HG02588 (cell line): ENCODE measurements at regions not wholly inside any gene's neighbourhood (a gene's known extent, or its start where the extent isn't known, plus 50 kb on each side); places are given as distances from the start of the nearest gene placed in this dataset.

Experiments used
- ATAC-seq: cut with Tn5 transposase; IDR thresholded peaks from one replicate; pipeline ENCODE4 v1.9.1; 2021; ENCODE audit warnings: mild to moderate bottlenecking, moderate library complexity; ENCODE audit not compliant: unreplicated experiment

DNA sequence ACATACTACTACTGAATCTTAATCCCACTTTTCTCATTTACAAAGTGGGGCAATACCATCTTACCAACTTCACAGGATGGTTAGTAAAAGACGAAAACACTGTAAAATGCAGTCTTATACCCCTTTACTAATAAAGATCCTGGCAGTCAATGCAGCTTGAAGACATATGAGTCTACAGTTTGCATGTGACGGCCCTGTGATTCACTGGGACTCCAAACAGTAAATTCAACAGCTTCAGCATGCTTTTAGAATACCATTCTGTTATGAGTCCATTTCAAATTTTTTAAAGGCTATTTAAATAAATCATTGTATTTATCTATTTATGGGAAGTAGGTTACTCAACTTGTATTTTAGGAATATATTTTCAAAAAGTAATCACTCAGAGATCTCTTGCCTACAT is 629.1 kb downstream of the LIG4 start:
- ATAC-seq, result no peak

DNA sequence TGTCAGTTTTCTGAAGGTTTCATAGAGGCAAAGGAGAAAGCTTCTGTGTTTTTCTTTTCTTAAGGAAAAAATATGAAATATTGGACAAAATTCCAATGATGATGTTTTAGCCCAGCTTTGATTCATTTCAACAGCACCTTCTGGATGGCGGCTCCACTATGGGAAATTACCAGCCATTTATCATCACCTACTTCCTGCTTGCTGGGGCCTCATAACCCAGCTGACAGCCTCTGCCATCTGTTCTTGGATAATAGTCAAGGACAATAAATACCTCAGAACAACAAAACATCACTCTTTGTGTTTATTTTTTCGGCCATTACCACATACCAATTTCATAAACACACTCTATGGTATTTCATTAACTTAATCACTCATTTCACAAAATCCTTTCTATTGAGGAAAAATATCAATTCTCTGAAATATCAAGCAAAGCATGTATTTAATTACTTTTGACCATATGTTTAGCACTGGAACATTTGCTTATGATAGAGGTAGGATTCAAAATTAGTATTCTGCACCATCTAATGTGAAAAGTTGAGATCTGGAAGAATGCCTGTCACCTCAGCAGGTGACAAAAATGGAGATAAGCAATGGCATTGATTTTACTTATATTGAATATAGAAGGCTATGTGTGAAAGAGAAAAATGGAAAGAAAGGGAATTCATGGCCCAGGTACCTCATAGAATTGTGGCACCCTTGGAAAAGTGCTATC is 629.7 kb downstream of the LIG4 start:
- ATAC-seq, result no peak

DNA sequence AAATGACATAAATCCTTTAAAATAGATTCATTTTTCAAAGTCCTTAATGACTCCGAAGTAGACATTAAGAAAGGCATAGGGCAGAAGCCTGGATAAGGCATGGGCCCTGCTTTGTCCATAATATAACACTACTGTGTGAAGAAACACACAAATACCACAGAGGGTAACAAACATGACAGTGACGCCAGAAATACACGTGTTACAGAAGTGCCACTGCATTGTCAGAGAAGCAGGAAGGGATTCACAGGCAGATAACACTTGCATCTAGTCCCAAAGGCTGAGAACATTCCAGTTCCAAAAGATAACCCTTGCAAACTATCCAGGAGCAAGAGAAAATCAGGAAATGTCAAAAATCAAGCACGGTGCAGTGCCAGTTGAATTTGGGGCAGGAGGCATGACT is 633.2 kb downstream of the LIG4 start:
- no peak for ATAC-seq

DNA sequence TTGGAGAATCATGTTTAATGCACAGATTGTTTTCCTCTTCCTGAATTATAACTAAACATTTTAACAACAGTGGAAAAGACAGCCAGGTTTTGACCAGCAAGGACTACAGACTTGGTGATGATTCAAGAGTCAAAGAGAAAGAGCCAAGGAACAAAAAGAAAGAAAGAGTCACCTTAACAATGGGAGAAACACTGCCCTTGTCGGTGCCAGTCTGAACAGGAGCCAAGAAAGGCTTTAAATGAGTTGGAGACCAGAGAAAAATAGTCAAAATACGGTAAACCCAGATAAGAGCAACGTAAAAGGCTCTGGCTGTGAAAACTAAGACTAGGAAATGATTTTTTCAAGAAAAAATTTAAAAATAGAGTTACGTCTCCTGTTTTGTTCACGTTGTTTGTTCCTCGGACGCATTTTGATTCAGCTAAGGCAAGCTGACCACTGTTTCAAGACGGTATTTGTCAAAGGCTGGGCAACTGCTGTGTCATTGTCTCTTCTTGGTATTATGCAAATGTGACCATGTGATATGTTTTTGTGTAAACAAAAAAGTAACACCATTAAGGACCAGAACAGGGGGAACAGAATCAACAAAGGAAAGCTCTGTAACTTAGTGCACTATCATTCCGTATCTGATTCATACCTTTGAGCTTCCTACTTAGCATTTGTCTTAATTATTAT is 634.5 kb downstream of the LIG4 start:
- ATAC-seq, result no peak

DNA sequence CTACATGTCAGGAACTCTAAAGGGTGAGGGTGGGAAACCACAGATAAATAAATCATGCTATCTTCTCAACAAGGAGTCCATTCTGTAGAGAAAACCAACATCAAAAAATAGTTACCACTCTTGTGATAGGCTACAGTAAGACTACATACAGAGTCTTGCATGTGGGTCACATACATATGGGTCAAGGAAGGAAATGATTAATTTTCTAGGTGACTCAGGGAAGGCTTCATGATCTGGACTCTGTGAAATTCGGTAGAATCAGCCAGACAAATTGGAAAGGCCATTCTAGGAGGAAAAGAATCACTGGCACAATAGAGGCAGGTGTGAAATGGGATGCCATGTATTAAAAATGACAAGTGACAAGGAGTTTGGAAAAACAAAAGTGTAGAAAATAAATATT is 638.9 kb downstream of the LIG4 start:
- no peak for ATAC-seq

DNA sequence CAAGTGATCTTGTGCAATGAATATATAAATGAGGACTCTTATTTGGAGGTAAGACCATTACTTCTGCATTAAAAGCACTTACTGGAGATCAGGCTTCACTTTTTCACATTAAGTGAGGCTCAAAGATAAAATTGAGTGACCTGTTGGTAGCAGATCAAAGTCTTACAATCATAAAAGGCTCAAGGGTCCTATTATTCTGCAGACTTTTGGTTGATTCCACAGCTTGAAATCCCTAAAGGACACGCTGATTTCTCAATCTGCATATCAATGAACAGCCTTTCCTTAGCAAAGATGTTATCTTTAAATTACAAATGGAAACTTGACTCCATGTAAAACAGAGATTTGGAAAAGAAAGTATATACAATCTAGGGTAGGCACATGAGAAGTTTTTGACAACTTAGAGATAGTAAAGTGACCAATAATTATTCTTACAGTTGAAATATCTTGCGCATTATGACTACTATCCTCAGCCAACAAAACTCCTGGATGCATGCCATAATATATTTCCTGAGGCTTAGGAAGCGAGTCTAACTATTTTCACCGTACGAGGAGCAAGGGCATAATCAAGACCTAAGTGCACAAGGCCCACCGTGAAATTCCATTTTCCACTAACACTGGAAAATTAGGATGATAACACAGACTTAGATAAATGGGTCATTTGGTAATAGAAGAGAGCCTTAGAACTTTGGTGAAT is 640.7 kb downstream of the LIG4 start:
- ATAC-seq, result no peak

DNA sequence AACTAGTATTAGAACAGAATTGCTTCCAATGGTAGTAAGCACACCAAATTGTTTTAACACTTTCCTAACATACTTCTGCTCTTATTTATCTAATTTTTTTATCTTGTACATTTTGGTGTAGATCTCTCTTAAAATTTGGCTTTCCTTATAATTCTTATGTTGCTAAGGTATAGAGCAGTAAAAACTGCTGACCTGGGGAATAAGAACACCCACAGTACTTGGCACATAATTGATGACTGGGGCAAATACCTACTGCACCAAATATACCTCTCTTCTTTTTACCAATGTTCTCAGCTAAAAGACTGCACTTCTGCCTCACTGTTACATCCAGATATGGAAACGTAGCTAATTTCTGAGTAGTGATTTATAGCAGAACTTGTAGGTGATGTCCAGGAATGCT is 642.2 kb downstream of the LIG4 start:
- no peak for ATAC-seq

DNA sequence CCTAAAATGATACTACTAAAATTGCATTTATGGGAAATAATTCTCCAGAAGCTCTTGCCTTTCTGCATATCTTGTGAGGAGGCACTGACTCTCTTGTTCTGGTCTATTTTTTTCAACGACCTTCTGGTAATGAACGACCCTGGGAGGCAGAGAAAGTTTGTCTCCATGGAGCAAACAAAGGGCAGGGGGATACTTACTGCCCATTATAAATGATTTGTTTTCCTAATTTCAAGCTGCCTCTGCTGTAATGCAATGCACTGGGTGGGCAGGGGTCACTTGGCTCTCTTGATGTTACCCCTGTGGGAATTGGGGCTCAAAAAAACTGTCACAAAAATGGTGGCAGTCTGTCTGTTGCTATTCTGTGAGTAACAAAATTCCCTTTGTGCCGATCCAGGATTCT is 643.2 kb downstream of the LIG4 start:
- ATAC-seq, result no peak

DNA sequence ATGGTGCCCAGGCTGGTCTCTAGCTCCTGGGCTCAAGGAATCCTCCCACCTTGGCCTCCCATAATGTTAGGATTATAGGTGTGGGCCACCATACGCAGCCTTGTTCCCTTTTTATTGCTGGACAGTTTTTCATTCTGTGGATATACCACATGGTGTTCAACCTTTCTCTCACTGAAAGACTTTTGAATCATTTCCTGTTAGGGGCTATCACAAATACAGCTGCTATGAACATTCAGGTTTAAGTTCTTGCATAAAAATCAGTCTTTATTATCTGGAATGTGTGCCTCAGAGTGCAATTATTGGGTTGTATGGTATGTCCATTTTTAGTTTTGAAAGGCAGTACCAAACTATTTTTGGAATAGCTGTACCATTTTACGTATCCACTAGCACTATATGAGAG is 647.2 kb downstream of the LIG4 start:
- ATAC-seq, result no peak

DNA sequence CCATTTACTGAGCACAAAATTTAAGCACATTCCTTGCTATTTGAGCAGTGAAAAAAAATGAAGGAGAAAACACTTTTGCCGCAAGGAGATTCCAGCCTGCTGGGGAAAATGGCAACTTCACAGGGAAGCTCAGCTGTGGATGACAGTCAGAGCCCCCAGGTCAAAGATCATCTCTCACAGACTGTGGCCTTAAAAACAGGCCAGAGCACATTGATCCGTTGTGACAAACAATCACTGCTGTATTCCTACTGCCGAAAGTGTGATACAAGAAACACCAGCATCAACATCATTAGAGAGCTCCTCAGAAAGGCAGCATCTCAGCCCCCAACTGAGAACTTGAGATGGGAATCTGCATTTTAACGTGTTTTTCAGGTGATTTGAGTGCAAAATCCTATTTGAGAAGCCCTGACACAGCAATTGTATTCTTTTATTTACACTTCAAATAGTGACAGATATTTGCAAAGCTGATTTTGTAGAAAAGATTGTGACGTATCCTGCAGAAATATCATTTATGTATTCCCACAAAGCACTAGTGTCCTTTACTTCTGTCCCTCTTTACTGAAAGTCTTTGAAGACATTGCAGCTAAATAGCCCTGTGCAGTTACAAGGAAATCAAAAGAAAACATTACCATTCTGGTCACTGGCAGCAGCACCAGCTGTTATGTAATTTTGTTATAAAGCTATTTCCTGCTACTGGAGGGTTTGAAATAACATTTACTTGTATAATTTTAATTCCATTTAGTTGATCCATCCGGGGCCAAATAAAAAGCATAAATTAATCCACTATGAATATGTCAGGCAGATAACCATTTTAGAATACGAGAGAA is 652.0 kb downstream of the LIG4 start:
- no peak for ATAC-seq

DNA sequence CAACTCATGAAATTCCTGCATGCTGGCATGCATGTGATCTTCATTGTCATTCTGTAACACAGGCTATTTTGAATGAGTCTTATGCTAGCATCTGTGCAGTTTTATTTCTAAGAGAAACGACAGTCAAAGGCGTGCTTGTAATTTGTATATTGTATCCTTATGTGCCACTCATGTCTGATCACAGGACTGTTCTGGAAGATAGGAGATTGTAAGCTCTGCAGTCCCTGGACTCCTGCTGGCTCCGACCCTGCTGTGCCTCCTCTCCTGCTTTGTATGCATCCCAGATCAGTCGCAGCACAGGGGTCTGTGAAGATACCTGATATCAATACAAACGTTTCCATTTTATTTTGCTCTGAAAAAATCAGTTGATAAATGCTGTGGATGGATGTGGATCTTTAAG is 653.1 kb downstream of the LIG4 start:
- ATAC-seq, result no peak

DNA sequence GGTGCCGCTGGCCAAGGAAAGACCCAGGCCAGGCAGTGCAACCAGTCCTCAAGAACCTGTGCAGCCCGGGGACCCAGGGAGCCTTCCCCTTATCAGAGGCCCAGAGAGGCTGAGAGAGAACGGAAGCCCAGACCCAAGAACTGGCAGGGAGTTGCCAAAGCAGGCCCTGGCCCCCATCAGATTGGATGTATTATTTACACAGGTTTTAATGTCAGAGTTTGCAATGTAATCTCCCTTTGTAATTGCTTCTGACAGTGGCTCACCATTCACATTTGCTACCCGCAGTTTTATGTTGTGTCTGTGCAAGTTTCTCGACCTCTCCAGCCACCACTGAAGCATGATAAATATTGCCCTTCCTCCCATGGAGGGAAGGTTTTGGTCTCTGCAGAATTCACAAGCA is 660.9 kb downstream of the LIG4 start:
- ATAC-seq, result no peak

DNA sequence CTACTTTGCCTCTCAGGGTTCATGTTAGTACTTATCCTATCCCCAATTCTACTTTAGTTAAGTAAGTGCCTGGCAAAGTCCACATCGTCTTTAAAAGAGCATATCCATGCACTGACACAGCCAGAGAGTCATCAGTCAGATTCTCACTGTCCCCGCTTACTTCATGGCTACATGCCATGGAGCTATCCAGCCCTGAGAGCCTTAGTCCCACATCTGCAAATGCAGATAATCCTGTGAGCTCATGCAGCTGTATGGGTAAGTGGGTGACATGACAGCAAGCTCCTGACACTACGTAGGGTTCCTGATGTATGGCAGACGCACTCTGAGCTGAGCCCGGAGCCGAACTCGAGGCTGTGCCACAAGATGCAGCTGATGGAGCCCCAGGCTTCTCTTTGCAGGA is 661.5 kb downstream of the LIG4 start:
- ATAC-seq, result no peak

DNA sequence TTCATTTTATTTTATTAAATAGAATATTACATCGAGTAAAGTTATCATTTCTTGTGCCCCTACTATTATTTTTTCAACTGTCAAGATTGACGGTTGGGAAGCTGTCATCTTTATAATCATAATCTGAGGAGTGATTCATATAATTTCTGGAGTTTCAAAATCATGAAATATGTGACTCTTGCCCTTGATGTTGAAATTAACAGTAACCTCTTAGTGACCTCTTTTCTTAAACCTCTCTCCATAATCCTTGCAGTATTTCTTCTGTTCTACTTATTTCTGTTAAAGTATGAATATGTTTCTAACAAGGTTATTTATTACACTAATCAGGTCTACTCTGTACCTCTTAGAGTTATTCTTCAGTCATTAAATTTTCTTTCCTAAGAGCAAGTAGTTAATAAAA is 663.8 kb downstream of the LIG4 start:
- ATAC-seq, result no peak

DNA sequence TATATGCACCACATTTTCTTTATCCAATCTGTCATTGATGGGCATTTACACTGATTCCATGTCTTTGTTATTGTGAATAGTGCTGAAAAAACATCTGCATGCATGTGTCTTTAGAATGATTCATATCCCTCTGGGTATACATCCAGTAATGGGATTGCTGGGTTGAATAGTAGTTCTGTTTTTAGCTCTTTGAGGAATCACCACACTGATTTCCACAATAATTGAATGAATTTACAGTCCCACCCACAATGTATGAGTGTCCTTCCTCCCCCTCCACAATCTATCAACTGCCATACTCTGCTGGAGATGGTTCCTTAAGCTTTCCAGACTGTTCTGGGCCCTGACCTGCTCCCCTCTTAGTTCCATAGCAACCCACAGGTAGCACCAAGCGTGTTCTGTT is 667.0 kb downstream of the LIG4 start:
- no peak for ATAC-seq

DNA sequence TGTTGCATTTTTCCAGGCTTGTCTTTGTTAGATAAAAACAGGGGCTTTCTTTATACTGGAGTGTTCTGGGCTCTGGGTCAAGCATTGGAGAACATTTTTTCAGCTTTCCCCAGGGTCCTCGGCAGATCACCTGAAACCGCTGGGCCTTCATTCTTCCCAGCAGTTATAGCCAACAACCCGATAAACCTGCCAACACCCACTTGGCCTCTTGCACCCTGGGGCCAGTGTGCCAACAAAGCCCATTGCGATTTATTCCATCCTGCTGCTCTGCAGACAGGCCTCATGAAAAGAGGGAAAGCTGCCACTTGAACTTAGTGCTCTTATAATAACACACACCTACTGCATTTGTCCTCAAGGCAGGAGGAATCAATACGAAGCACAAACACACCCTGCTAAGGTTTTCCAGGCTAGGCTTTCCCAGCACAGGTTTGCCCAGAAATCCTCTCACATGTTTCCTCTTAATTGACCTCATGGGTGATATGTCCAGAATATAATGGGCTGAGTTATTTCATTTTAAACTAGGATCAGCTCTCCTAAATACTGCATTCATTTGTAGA is 669.3 kb downstream of the LIG4 start:
- ATAC-seq, result no peak

DNA sequence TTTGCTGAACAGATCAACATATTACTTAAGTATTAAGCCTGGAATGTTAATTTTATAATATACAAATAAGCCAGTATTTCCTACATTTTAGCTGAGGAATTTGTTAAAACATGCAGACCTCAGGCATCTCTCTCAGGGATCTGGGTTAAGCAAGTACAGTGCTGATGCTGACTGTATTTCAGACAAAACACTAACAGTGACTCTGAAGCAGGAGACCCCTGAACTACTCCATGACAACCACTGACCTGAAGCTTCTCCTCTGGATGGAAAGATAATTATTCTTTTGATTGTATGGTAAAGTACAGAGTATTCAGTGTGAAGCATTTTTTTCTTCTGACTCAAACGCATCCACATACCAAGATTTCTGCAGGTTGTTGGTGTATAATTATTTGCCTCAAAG is 680.8 kb downstream of the LIG4 start:
- no peak for ATAC-seq

DNA sequence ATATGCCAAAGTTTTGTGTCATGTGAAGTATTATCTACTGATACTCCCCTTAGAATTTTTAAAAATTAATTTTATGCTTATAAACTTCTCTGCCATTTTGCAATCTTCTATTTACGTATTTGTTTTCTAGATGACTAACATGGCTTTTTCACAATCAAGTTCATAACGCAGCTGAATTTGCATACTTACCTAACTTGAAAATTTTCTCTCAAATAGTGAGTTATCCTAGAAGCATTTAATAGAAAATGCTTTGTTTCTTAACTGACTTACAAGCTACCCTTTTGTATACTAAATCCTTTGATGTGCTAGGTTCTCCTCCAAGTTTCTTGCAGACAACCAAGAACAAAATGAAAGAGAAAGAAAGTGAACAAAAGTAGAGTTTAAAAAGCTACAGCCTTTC is 683.5 kb downstream of the LIG4 start:
- ATAC-seq, result no peak

DNA sequence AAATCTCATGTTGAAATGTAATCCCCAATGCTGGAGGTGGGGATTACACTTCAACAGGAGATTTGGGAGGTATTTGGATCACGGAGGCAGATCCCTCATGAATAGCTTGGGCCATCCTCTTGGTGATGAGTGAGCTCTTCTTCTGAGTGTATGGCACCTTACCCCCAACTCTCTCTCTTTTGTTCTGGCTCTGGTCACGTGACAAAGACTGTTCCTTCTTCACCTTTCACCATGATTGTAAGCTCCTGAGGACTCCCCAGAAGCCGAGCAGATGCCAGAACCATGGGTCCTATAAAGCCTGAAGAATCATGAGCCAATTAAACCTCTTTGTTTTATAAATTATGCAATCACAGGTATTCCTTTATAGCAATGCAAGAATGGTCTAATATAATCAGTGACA is 684.2 kb downstream of the LIG4 start:
- ATAC-seq, result no peak

DNA sequence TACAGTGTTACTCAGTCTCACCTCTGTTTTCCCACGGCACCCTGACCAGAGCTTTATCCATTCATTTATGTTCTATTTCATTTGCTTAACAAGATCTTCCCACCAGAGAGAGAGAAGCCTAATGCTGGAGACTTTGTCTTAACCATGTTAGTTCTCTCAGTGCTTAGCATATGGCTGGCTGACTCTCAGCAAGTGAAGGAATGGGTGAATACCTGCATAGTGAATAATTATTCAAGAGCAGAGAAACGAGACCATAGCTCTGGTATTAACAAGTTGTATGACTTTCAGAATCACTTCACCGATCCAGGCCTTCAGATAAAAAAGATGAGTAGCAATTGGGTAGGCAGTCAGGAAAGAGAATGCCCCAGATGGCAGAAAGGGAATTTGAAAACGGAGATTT is 686.3 kb downstream of the LIG4 start:
- no peak for ATAC-seq

DNA sequence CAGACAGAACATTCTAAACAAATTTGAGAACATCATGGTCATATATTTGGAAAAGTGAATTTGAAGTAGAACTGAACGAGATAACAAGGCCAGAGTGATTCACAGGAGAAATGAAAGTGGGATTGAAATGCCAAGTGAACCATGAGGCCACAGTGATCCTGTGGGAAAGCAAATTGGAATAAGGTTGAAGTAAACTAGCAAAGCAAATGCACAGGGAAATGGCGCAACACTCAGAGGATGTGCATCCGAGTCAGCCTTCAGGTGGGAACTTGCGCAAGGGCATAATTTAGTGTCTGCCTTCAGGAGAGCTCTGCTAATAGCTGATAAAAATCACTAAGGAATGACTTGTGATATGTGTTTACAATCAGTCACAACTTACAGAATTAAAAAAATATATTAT is 696.6 kb downstream of the LIG4 start:
- ATAC-seq, result no peak
